ENCODE measurements at regions not wholly inside any gene's neighbourhood (a gene's known extent, or its start where the extent isn't known, plus 50 kb on each side); places are given as distances from the start of the nearest gene placed in this dataset.

DNA sequence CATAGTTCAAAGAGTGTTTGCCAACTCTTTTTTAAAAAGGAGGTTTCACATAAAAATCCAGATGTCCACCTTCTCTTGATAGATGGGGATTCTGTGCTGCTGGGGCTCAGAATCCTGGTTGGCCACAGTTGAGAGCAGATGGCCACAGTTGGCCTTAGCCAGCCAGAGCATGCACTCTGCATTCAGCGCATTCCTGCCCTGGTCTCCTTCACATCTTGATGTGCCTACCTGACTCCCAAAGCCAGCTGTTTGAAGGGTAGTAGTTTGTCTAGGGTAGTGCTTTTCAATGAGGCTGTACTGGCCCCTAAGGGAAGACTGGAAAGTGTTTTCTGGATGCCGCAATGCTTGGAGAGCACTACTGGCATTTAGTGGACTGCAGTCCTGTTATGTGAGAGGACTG is 208.1 kb upstream of the HDAC9 start:
- TF ChIP-seq, protein P1, sequence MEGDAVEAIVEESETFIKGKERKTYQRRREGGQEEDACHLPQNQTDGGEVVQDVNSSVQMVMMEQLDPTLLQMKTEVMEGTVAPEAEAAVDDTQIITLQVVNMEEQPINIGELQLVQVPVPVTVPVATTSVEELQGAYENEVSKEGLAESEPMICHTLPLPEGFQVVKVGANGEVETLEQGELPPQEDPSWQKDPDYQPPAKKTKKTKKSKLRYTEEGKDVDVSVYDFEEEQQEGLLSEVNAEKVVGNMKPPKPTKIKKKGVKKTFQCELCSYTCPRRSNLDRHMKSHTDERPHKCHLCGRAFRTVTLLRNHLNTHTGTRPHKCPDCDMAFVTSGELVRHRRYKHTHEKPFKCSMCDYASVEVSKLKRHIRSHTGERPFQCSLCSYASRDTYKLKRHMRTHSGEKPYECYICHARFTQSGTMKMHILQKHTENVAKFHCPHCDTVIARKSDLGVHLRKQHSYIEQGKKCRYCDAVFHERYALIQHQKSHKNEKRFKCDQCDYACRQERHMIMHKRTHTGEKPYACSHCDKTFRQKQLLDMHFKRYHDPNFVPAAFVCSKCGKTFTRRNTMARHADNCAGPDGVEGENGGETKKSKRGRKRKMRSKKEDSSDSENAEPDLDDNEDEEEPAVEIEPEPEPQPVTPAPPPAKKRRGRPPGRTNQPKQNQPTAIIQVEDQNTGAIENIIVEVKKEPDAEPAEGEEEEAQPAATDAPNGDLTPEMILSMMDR (conservative IDR thresholded peaks at IDR 0.05 in 1 of 2, IDR thresholded peaks at IDR 0.05 in 1 of 2; ENCODE audit: extremely low read depth in 1 of 2, insufficient read depth in 1 of 2, low read depth in 1 of 2, low read length in 2 of 2), result no peak
- TF ChIP-seq EZH2 (IDR thresholded peaks at IDR 0.05; ENCODE audit: borderline replicate concordance, low read length), result no peak
